Pancreas (tissue), 10 donors: ENCODE measurements at regions not wholly inside any gene's neighbourhood (a gene's known extent, or its start where the extent isn't known, plus 50 kb on each side); places are given as distances from the start of the nearest gene placed in this dataset.

ENCODE experiments used
- ATAC-seq, 4 donors: fragments of 200-7000 bp; cut with Tn5 transposase; one replicate each; pipeline versions ENCODE4 v1.8.0 to v1.9.1; 2020; ENCODE audit warnings: mild to moderate bottlenecking in 4 of 4, moderate library complexity in 4 of 4
- DNase-seq, 6 donors: peaks; one replicate each; pipeline ENCODE4 v3.0.0-alpha.2; 2020
- FAIRE-seq: peaks from 2 replicates; lab custom pipeline; 2012; peaks lifted over from hg19 to GRCh38; lab: Jason Lieb, UNC
- H3K27ac ChIP-seq, 4 donors: fragments of 200-600 bp; sonication (generic); 1 replicate in 3 of 4; 2 replicates in 1 of 4; pipeline versions ENCODE4 v1.5.0 to v1.8.0; 2020
- H3K27me3 ChIP-seq, 4 donors: fragments of 200-600 bp; one replicate each; pipeline ENCODE4 v1.8.0; 2021
- H3K36me3 ChIP-seq, 3 donors: fragments of 200-600 bp; sonication (generic) in 1 of 3; one replicate each; pipeline versions ENCODE4 v1.5.0 to v1.8.0; 2020 to 2021
- H3K4me1 ChIP-seq, 3 donors: fragments of 200-600 bp; one replicate each; pipeline ENCODE4 v1.8.0; 2021
- H3K4me3 ChIP-seq, 4 donors: fragments of 200-600 bp; sonication (generic) in 2 of 4; one replicate each; pipeline versions ENCODE4 v1.5.0 to v1.8.0; 2020 to 2021
- H3K9me3 ChIP-seq, 4 donors: fragments of 200-600 bp; one replicate each; pipeline ENCODE4 v1.8.0; 2021
- WGBS, 2 donors: extraction: QIAGEN DNeasy Blood & Tissue Kit; methylation state at CpG; one replicate each; pipeline ENCODE4 v1.1.7; 2013; 5-methylcytosine and 5-hydroxymethylcytosine counted together
- intact Hi-C, 3 donors: fragments of 100-400 bp; cut with DNase I; formaldehyde crosslinking; loops; one replicate each; pipeline versions ENCODE4 v1.11.1 to v1.14.2; 2022
- TF ChIP-seq, protein P1 (sequence below), 4 donors: fragments of 200-600 bp; sonication (generic) in 3 of 4; IDR thresholded peaks; one replicate each; pipeline versions ENCODE4 v1.5.0 to v1.8.0; 2021; ENCODE audit warnings: antibody characterized with exemption in 4 of 4
- donor health status: healthy with polysubstance abuse.
- donor health status: DM: no; HTN: no; CAD: no; lungs with moderate emphysema.
- donor health status: DM: no; HTN: no; CAD: no.
- donor health status: control.
- donor health status: control.
- donor health status: Bipolar disorder and iron deficiency.
- donor health status: DM: yes; HTN: yes; CAD: no.
- donor health status: DM: no; HTN: no; CAD: no.
- donor health status: DM: no; HTN: no; CAD: no.
- donor health status: DM: yes; HTN: yes; CAD: no.

DNA sequence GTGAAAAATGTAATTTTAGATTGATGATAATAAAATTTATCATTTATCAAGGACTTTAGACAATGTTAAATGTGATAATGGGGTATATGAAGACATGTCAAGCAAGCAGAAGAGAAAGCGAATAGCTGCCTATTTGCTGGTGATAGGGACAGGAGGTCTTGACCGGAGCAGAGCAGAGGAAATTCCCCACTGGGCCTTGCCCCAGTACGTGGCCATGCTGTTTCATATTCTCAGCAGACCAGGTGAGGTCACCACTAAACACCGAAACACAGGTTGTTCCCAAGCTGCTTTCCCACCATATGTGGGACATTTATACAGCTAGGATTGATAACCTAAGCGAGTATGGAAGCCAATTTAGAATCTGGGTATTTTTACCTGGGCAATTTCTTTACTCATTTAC lies 1629.6 kb downstream of the FAM181B start:
- 66 to 76% methylated on average over 5 of the region's 5 CpGs for WGBS, 2 donors
- H3K36me3 ChIP-seq, result no peaks in the 10 kb centered on the region
- H3K4me1 ChIP-seq, result no peaks in the 10 kb centered on the region
- H3K27me3 ChIP-seq, result no peaks in the 10 kb centered on the region
- no peak overlapping the region for H3K4me3 ChIP-seq
- no peak for FAIRE-seq
- no peak for DNase-seq
- no peak overlapping the region for H3K27ac ChIP-seq
- TF ChIP-seq, protein P1, sequence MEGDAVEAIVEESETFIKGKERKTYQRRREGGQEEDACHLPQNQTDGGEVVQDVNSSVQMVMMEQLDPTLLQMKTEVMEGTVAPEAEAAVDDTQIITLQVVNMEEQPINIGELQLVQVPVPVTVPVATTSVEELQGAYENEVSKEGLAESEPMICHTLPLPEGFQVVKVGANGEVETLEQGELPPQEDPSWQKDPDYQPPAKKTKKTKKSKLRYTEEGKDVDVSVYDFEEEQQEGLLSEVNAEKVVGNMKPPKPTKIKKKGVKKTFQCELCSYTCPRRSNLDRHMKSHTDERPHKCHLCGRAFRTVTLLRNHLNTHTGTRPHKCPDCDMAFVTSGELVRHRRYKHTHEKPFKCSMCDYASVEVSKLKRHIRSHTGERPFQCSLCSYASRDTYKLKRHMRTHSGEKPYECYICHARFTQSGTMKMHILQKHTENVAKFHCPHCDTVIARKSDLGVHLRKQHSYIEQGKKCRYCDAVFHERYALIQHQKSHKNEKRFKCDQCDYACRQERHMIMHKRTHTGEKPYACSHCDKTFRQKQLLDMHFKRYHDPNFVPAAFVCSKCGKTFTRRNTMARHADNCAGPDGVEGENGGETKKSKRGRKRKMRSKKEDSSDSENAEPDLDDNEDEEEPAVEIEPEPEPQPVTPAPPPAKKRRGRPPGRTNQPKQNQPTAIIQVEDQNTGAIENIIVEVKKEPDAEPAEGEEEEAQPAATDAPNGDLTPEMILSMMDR (IDR thresholded peaks at IDR 0.05), result no peak
- intact Hi-C loops, result no loop called here
- no peak for ATAC-seq
- no peaks in the 10 kb centered on the region for H3K9me3 ChIP-seq

DNA sequence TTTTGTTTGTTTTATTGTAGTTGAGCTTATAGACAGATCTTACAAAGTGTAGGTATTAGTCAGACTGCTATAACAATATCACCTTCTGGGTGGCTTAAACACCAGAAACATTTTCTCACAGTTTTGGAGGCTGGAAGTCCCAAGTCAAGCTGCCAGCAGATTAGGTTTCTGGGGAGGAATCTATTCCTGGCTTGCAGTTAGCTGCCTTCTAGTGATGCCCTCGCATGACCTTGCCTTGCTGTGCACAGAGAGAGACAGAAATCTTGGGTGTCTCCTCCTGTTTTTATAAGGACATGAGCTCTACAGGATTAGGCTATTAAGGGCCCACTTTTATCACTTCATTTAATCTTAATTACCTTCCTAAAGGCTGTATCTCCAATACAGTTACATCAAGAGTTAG lies 1635.2 kb downstream of the FAM181B start:
- Histone ChIP-seq H3K9me3 (no peaks in the 10 kb centered on the region), H3K27me3 (no peaks in the 10 kb centered on the region), H3K27ac (no peak overlapping the region), H3K4me1 (no peaks in the 10 kb centered on the region), H3K4me3 (no peak overlapping the region), H3K36me3 (no peaks in the 10 kb centered on the region)
- WGBS, 2 donors, result 51 to 60% methylated on average over 1 of the region's 1 CpG
- intact Hi-C loops, result no loop called here
- DNase-seq, result no peak
- no peak for ATAC-seq
- no peak for FAIRE-seq
- TF ChIP-seq, protein P1 (IDR thresholded peaks at IDR 0.05), result no peak

DNA sequence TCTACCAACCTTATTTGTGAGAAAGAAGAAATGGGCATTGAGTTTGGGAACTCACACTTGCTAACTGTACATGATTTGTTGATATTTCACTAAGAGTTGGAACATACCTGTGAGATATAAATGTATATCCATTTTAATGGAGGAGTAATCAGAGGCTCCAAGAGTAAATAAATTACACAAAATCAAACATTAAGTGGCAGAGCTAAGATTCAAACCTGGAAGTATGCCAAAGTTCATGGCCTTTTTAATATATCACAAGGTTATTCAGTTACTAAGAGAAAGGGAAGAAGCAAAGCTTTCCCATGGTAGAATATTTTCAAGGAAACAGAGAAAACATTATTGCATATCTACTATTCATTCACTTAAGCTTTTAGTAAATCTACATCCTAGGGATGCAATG lies 1641.1 kb downstream of the FAM181B start:
- TF ChIP-seq, protein P1 (IDR thresholded peaks at IDR 0.05), result no peak
- Histone ChIP-seq H3K36me3 (no peaks in the 10 kb centered on the region), H3K4me3 (no peak overlapping the region), H3K27me3 (no peaks in the 10 kb centered on the region), H3K27ac (no peak overlapping the region), H3K4me1 (no peaks in the 10 kb centered on the region), H3K9me3 (no peaks in the 10 kb centered on the region)
- no peak for DNase-seq
- no peak for FAIRE-seq
- intact Hi-C loops, result no loop called here
- no peak for ATAC-seq

DNA sequence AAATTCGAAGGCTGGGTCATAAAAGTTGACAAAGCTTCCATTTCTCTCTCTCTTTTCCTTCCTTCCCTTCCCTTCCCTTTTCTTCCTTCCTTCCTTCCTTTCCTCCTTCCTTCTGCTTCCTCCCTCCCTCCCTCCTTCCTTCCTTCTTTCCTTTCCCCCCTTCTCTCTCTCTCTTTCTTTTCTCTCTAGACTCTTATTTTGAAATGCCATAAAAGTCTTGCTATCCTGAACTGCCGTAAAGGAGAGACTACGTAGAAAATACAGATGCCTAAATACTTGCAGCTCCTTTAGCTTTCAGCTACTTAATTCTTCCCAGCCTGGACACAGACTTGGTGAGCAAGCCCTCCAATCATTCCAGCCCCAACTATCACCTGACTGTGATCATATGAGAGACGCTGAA lies 1644.4 kb downstream of the FAM181B start:
- H3K4me3 ChIP-seq, result no peak overlapping the region
- H3K9me3 ChIP-seq, result no peaks in the 10 kb centered on the region
- no peak for ATAC-seq
- WGBS, 2 donors, result 54 to 70% methylated on average over 4 of the region's 4 CpGs
- no peaks in the 10 kb centered on the region for H3K4me1 ChIP-seq
- no peaks in the 10 kb centered on the region for H3K27me3 ChIP-seq
- no peak for FAIRE-seq
- intact Hi-C loops, result loop anchor here in 1 of 3 donors (10.0 kb wide), 1 partner anchor 56 kb away; no protein-coding TSS in a partner anchor
- DNase-seq, result no peak
- H3K27ac ChIP-seq, result no peak overlapping the region
- H3K36me3 ChIP-seq, result no peaks in the 10 kb centered on the region
- TF ChIP-seq, protein P1 (IDR thresholded peaks at IDR 0.05), result no peak

DNA sequence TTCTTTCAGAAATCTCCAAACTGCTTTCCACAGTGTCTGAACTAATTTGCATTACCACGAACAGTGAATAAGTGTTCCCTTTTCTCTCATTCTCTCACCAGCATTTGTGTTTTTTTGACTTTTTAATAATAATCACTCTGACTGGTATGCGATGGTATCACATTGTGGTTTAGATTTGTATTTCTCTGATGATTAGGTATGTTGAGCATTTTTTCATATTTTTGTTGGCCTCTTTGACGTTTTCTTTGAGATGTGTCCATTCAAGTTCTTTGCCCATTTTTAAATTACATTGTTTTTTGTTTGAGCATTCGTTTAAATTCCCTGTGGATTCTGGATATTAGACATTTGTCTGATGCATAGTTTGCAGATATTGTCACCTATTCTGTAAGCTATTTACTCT lies 1639.6 kb upstream of the TENM4 start:
- ATAC-seq (no peak), FAIRE-seq (no peak), DNase-seq (no peak)
- H3K27ac ChIP-seq, result no peak overlapping the region
- H3K4me3 ChIP-seq, result no peak overlapping the region
- no peaks in the 10 kb centered on the region for H3K27me3 ChIP-seq
- intact Hi-C loops, result loop anchor here in 1 of 3 donors (10.0 kb wide), 1 partner anchor 64 kb away; no protein-coding TSS in a partner anchor
- 61 to 80% methylated on average over 4 of the region's 4 CpGs for WGBS, 2 donors
- H3K4me1 ChIP-seq, result no peaks in the 10 kb centered on the region
- TF ChIP-seq, protein P1 (IDR thresholded peaks at IDR 0.05), result no peak
- no peaks in the 10 kb centered on the region for H3K9me3 ChIP-seq
- H3K36me3 ChIP-seq, result no peaks in the 10 kb centered on the region
